Tibial artery (tissue), 4 donors: ENCODE measurements at regions not wholly inside any gene's neighbourhood (a gene's known extent, or its start where the extent isn't known, plus 50 kb on each side); places are given as distances from the start of the nearest gene placed in this dataset.

ENCODE experiments used
- DNase-seq, 2 donors: peaks; one replicate each; pipeline ENCODE4 v3.0.0-alpha.2; 2019
- H3K27ac ChIP-seq, 2 donors: fragments of 200-600 bp; sonication (generic) in 1 of 2; 1 replicate in 1 of 2; 2 replicates in 1 of 2; pipeline ENCODE4 v1.5.1; 2018 to 2019; ENCODE audit warnings: mild to moderate bottlenecking in 1 of 2
- H3K27me3 ChIP-seq, 2 donors: fragments of 200-600 bp; sonication (generic) in 1 of 2; one replicate each; pipeline versions ENCODE4 v1.5.1 to v1.6.0; 2016 to 2019
- H3K36me3 ChIP-seq, 3 donors: fragments of 200-600 bp; sonication (generic) in 2 of 3; one replicate each; pipeline ENCODE4 v1.5.1; 2016 to 2019; ENCODE audit warnings: mild to moderate bottlenecking in 2 of 3
- H3K4me1 ChIP-seq, 4 donors: fragments of 200-600 bp; sonication (generic) in 2 of 4; 1 replicate in 3 of 4; 2 replicates in 1 of 4; pipeline ENCODE4 v1.5.1; 2016 to 2019
- H3K4me3 ChIP-seq, 2 donors: fragments of 200-600 bp; sonication (generic) in 1 of 2; 1 replicate in 1 of 2; 2 replicates in 1 of 2; pipeline ENCODE4 v1.5.1; 2018 to 2019; ENCODE audit warnings: mild to moderate bottlenecking in 2 of 2
- H3K9me3 ChIP-seq, 3 donors: fragments of 200-600 bp; sonication (generic) in 1 of 3; one replicate each; pipeline ENCODE4 v1.5.1; 2016 to 2019
- intact Hi-C: fragments of 100-400 bp; cut with DNase I; formaldehyde crosslinking; loops from one replicate; pipeline ENCODE4 v1.15.0; 2023; ENCODE audit warnings: low total_unique reads
- TF ChIP-seq, protein P1 (sequence below), 2 experiments: fragments of 200-600 bp in 1 of 2; fragments of 450-650 bp in 1 of 2; IDR thresholded peaks; one replicate each; pipeline ENCODE4 v1.5.1; 2017 to 2019; ENCODE audit warnings: antibody characterized with exemption in 2 of 2, mild to moderate bottlenecking in 1 of 2, moderate library complexity in 1 of 2

- Histone ChIP-seq H3K27ac (no peak overlapping the region), H3K36me3 (no peaks in the 10 kb centered on the region), H3K4me3 (no peak overlapping the region), H3K4me1 (peaks cover 0 to 8% (median 6%) of the 10 kb centered on the region in 4 donors), H3K9me3 (no peaks in the 10 kb centered on the region), H3K27me3 (no peaks in the 10 kb centered on the region)
- TF ChIP-seq, protein P1, sequence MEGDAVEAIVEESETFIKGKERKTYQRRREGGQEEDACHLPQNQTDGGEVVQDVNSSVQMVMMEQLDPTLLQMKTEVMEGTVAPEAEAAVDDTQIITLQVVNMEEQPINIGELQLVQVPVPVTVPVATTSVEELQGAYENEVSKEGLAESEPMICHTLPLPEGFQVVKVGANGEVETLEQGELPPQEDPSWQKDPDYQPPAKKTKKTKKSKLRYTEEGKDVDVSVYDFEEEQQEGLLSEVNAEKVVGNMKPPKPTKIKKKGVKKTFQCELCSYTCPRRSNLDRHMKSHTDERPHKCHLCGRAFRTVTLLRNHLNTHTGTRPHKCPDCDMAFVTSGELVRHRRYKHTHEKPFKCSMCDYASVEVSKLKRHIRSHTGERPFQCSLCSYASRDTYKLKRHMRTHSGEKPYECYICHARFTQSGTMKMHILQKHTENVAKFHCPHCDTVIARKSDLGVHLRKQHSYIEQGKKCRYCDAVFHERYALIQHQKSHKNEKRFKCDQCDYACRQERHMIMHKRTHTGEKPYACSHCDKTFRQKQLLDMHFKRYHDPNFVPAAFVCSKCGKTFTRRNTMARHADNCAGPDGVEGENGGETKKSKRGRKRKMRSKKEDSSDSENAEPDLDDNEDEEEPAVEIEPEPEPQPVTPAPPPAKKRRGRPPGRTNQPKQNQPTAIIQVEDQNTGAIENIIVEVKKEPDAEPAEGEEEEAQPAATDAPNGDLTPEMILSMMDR (IDR thresholded peaks at IDR 0.05) = no peak
- DNase-seq = no peak
- intact Hi-C loops = no loop called here
Measured at GRCh38 chr16:9526791-9527190, 435.3 kb downstream of the HAPSTR1 start.

DNA sequence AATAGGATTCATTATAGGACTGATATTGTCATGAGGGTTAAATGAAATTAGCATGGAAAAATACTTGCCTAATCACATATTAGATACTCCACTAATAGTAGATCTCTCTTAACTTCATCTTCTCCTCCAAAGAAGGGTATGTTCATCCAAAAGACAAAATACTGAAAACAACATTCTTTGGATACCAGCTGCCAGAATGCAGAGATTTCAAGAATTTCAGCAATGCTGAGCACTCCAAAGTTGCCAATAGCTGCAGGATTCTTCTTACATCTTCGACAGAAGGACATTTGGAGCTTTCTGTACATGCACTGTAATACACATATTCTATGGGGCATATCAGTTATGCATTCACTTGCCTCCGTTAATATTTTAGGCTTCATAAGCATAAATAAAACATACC is 436.5 kb downstream of the HAPSTR1 start:
- Histone ChIP-seq H3K9me3 (peaks cover 0 to 5% (median 0%) of the 10 kb centered on the region in 3 donors), H3K36me3 (no peaks in the 10 kb centered on the region), H3K27me3 (no peaks in the 10 kb centered on the region), H3K27ac (no peak overlapping the region), H3K4me1 (peaks cover 0 to 8% (median 6%) of the 10 kb centered on the region in 4 donors), H3K4me3 (no peak overlapping the region)
- intact Hi-C loops = no loop called here
- no peak for DNase-seq
- TF ChIP-seq, protein P1 (IDR thresholded peaks at IDR 0.05) = no peak

- H3K4me1 ChIP-seq = peaks cover 0 to 8% (median 6%) of the 10 kb centered on the region in 4 donors
- no peak for DNase-seq
- intact Hi-C loops = no loop called here
- H3K27me3 ChIP-seq = no peaks in the 10 kb centered on the region
- peaks cover 0 to 5% (median 0%) of the 10 kb centered on the region in 3 donors for H3K9me3 ChIP-seq
- TF ChIP-seq, protein P1 (IDR thresholded peaks at IDR 0.05) = no peak
- no peaks in the 10 kb centered on the region for H3K36me3 ChIP-seq
- H3K4me3 ChIP-seq = no peak overlapping the region
- no peak overlapping the region for H3K27ac ChIP-seq
Measured at GRCh38 chr16:9528511-9529079, 437.2 kb downstream of the HAPSTR1 start.

GRCh38 chr16:9533042-9533441 is 441.6 kb downstream of the HAPSTR1 start:
- Histone ChIP-seq H3K36me3 (no peaks in the 10 kb centered on the region), H3K27me3 (no peaks in the 10 kb centered on the region), H3K9me3 (peaks cover 0 to 6% (median 5%) of the 10 kb centered on the region in 3 donors), H3K4me1 (peaks cover 0 to 5% (median 3%) of the 10 kb centered on the region in 4 donors), H3K4me3 (no peak overlapping the region), H3K27ac (no peak overlapping the region)
- TF ChIP-seq, protein P1 (IDR thresholded peaks at IDR 0.05) = no peak
- intact Hi-C loops = no loop called here
- DNase-seq = no peak

GRCh38 chr16:9534759-9535158 is 443.3 kb downstream of the HAPSTR1 start:
- H3K4me1 ChIP-seq = no peaks in the 10 kb centered on the region
- H3K36me3 ChIP-seq = no peaks in the 10 kb centered on the region
- no peak overlapping the region for H3K27ac ChIP-seq
- TF ChIP-seq, protein P1 (IDR thresholded peaks at IDR 0.05) = no peak
- H3K27me3 ChIP-seq = no peaks in the 10 kb centered on the region
- DNase-seq = no peak
- no peak overlapping the region for H3K4me3 ChIP-seq
- intact Hi-C loops = no loop called here
- peaks cover 0 to 18% (median 13%) of the 10 kb centered on the region in 3 donors for H3K9me3 ChIP-seq
